HepG2 (cell line): ENCODE measurements at regions not wholly inside any gene's neighbourhood (a gene's known extent, or its start where the extent isn't known, plus 50 kb on each side); places are given as distances from the start of the nearest gene placed in this dataset.

Source experiments
- ATF7-NPFF ChIP-seq: sonication (generic); formaldehyde crosslinking; IDR thresholded peaks from 2 replicates; pipeline ENCODE4 v1.8.1; 2023; ENCODE audit warnings: mild to moderate bottlenecking, low read depth, missing genetic modification reagents, moderate library complexity
- FIP1L1 ChIP-seq: fragments of 200-400 bp; formaldehyde crosslinking; IDR thresholded peaks from 2 replicates; pipeline ENCODE4 v1.6.1; 2018; ENCODE audit warnings: low read depth, mild to moderate bottlenecking, low read length, moderate library complexity, borderline replicate concordance; ENCODE audit not compliant: insufficient read depth
- HDAC1 ChIP-seq: sonication (generic); formaldehyde crosslinking; IDR thresholded peaks from 2 replicates; pipeline ENCODE4 v1.5.1; 2020; ENCODE audit warnings: mild to moderate bottlenecking, missing genetic modification reagents
- HES4 ChIP-seq: sonication (generic); formaldehyde crosslinking; IDR thresholded peaks from 2 replicates; pipeline ENCODE4 v1.9.0; 2021; ENCODE audit warnings: mild to moderate bottlenecking, missing genetic modification reagents, borderline replicate concordance
- RBM22 ChIP-seq: fragments of 200-400 bp; formaldehyde crosslinking; optimal IDR thresholded peaks from 2 replicates; pipeline ENCODE3; 2017; ENCODE audit warnings: mild to moderate bottlenecking, low read length, moderate library complexity
- SMC3 ChIP-seq: IDR thresholded peaks from 2 replicates; pipeline ENCODE4 v1.6.1; 2011; ENCODE audit warnings: low read length, improper control_type of control experiment
- TF ChIP-seq, protein P1 (sequence below): IDR thresholded peaks from 2 replicates; pipeline ENCODE4 v1.6.1; 2012; ENCODE audit warnings: low read length, improper control_type of control experiment
- TF ChIP-seq, protein P2 (sequence below): sonication (generic); formaldehyde crosslinking; conservative IDR thresholded peaks from 2 replicates; pipeline ENCODE4 v1.5.0; 2020; ENCODE audit warnings: missing genetic modification reagents
- TF ChIP-seq, protein P3 (sequence below): sonication (generic); formaldehyde crosslinking; IDR thresholded peaks from 2 replicates; pipeline ENCODE4 v1.5.0; 2020; ENCODE audit warnings: mild to moderate bottlenecking, missing genetic modification reagents, moderate library complexity

DNA sequence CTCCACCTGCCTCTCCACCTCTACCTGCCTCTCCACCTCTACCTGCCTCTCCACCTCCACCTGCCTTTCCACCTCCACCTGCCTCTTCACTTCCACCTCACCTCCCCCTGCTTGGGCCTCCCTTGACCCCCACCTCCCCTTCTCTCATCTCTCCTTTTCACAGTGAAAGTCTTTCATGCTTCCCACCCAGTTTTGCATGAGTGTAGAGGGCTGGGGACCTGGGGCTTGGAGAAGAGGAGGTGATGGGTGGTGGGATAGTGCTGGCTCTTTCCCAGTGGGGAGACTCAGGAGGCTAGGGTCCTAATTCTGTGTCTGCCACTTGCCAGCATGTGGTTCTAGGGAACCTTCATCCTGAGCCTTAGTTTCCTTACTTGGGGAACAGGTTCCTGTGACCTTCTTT, 316.2 kb upstream of the C1orf174 start:
- TF ChIP-seq, protein P1, sequence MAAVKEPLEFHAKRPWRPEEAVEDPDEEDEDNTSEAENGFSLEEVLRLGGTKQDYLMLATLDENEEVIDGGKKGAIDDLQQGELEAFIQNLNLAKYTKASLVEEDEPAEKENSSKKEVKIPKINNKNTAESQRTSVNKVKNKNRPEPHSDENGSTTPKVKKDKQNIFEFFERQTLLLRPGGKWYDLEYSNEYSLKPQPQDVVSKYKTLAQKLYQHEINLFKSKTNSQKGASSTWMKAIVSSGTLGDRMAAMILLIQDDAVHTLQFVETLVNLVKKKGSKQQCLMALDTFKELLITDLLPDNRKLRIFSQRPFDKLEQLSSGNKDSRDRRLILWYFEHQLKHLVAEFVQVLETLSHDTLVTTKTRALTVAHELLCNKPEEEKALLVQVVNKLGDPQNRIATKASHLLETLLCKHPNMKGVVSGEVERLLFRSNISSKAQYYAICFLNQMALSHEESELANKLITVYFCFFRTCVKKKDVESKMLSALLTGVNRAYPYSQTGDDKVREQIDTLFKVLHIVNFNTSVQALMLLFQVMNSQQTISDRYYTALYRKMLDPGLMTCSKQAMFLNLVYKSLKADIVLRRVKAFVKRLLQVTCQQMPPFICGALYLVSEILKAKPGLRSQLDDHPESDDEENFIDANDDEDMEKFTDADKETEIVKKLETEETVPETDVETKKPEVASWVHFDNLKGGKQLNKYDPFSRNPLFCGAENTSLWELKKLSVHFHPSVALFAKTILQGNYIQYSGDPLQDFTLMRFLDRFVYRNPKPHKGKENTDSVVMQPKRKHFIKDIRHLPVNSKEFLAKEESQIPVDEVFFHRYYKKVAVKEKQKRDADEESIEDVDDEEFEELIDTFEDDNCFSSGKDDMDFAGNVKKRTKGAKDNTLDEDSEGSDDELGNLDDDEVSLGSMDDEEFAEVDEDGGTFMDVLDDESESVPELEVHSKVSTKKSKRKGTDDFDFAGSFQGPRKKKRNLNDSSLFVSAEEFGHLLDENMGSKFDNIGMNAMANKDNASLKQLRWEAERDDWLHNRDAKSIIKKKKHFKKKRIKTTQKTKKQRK = no peak
- TF ChIP-seq, protein P2, sequence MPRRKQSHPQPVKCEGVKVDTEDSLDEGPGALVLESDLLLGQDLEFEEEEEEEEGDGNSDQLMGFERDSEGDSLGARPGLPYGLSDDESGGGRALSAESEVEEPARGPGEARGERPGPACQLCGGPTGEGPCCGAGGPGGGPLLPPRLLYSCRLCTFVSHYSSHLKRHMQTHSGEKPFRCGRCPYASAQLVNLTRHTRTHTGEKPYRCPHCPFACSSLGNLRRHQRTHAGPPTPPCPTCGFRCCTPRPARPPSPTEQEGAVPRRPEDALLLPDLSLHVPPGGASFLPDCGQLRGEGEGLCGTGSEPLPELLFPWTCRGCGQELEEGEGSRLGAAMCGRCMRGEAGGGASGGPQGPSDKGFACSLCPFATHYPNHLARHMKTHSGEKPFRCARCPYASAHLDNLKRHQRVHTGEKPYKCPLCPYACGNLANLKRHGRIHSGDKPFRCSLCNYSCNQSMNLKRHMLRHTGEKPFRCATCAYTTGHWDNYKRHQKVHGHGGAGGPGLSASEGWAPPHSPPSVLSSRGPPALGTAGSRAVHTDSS = no peak
- no peak for TF ChIP-seq HES4 (CRISPR knock-in tag)
- TF ChIP-seq, protein P3, sequence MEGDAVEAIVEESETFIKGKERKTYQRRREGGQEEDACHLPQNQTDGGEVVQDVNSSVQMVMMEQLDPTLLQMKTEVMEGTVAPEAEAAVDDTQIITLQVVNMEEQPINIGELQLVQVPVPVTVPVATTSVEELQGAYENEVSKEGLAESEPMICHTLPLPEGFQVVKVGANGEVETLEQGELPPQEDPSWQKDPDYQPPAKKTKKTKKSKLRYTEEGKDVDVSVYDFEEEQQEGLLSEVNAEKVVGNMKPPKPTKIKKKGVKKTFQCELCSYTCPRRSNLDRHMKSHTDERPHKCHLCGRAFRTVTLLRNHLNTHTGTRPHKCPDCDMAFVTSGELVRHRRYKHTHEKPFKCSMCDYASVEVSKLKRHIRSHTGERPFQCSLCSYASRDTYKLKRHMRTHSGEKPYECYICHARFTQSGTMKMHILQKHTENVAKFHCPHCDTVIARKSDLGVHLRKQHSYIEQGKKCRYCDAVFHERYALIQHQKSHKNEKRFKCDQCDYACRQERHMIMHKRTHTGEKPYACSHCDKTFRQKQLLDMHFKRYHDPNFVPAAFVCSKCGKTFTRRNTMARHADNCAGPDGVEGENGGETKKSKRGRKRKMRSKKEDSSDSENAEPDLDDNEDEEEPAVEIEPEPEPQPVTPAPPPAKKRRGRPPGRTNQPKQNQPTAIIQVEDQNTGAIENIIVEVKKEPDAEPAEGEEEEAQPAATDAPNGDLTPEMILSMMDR (CRISPR knock-in tag) = no peak
- no peak for TF ChIP-seq FIP1L1
- TF ChIP-seq SMC3 = no peak
- TF ChIP-seq HDAC1 = no peak
- TF ChIP-seq ATF7-NPFF (CRISPR knock-in tag) = no peak
- TF ChIP-seq RBM22 = no peak
